Endothelial cell of umbilical vein (primary cell): ENCODE measurements at regions not wholly inside any gene's neighbourhood (a gene's known extent, or its start where the extent isn't known, plus 50 kb on each side); places are given as distances from the start of the nearest gene placed in this dataset.

Experiments
- BruUV-seq: library from RNA; stranded (reverse); fragments of 400-500 nt; replicated peaks from 2 replicates; lab custom pipeline; 2021; lab: Mats Ljungman, UMichigan
- CTCF ChIA-PET: fragments of 300-600, 350-600 bp; sonication (Branson Sonifier 250); formaldehyde crosslinking; loops from one replicate; lab custom pipeline; 2021; ENCODE audit warnings: antibody characterized with exemption, inconsistent platforms; lab: Charles Lee
- POLR2A ChIA-PET: fragments of 300-600, 350-600 bp; sonication (Branson Sonifier 250); formaldehyde crosslinking; loops from one replicate; lab custom pipeline; 2021; ENCODE audit warnings: antibody characterized with exemption, inconsistent platforms; lab: Charles Lee
- DNase-seq: peaks from one replicate; pipeline ENCODE4 v3.0.0-alpha.2; 2011; ENCODE audit warnings: low read depth, low spot score
- FAIRE-seq: peaks from 2 replicates; lab custom pipeline; 2011; peaks lifted over from hg19 to GRCh38; lab: Jason Lieb, UNC
- H2AFZ ChIP-seq: 2 replicates; pipeline ENCODE4 v1.6.0; 2012; ENCODE audit warnings: low read depth, low read length, control low read depth, inconsistent platforms
- H3K27ac ChIP-seq: 2 replicates; pipeline ENCODE4 v1.5.1; 2011; ENCODE audit warnings: low read depth, mild to moderate bottlenecking, control low read depth, low read length, moderate library complexity; ENCODE audit not compliant: insufficient read depth
- H3K27me3 ChIP-seq, 2 experiments: 2 replicates each; pipeline versions ENCODE4 v1.6.0 to v1.6.1; 2011; ENCODE audit warnings: low read length in 2 of 2, mixed read lengths in 1 of 2; ENCODE audit not compliant: control insufficient read depth in 2 of 2, insufficient read depth in 2 of 2
- H3K36me3 ChIP-seq, 2 experiments: 2 replicates in 1 of 2; 3 replicates in 1 of 2; pipeline ENCODE4 v1.5.1; 2011; ENCODE audit warnings: low read length in 2 of 2, mild to moderate bottlenecking in 1 of 2, moderate library complexity in 1 of 2; ENCODE audit not compliant: control insufficient read depth in 2 of 2, insufficient read depth in 2 of 2; ENCODE audit errors: extremely low read depth in 1 of 2
- H3K4me1 ChIP-seq: 3 replicates; pipeline ENCODE4 v1.5.1; 2011; ENCODE audit warnings: mild to moderate bottlenecking, low read length; ENCODE audit not compliant: control insufficient read depth, insufficient read depth; ENCODE audit errors: extremely low read depth
- H3K4me2 ChIP-seq: 2 replicates; pipeline ENCODE4 v1.6.1; 2011; ENCODE audit warnings: low read length, control low read depth, mixed read lengths; ENCODE audit not compliant: insufficient read depth
- H3K4me3 ChIP-seq, 3 experiments: fragments of 200-600 bp in 1 of 3; sonication (generic), shearing (Covaris generic) in 1 of 3; replicated peaks in 1 of 3; 2 replicates each; pipeline ENCODE4 v1.5.1; 2011 to 2016; ENCODE audit warnings: control low read depth in 3 of 3, low read length in 3 of 3, mild to moderate bottlenecking in 2 of 3, inconsistent platforms in 1 of 3, low read depth in 1 of 3, moderate library complexity in 1 of 3; ENCODE audit not compliant: insufficient read depth in 1 of 3
- H3K79me2 ChIP-seq: 2 replicates; pipeline ENCODE4 v1.6.0; 2012; ENCODE audit warnings: low read length, inconsistent platforms; ENCODE audit not compliant: control insufficient read depth, insufficient read depth
- H3K9ac ChIP-seq: replicated peaks from 2 replicates; pipeline ENCODE3; 2011; ENCODE audit warnings: low read length, control low read depth; ENCODE audit not compliant: insufficient read depth; ENCODE audit errors: extremely low read depth
- H3K9me1 ChIP-seq: replicated peaks from 3 replicates; pipeline ENCODE4 v1.6.0; 2011; ENCODE audit warnings: mild to moderate bottlenecking, low read length; ENCODE audit not compliant: control insufficient read depth, insufficient read depth; ENCODE audit errors: extremely low read depth
- H3K9me3 ChIP-seq: replicated peaks from 2 replicates; pipeline ENCODE4 v1.5.1; 2012; ENCODE audit warnings: low read length, inconsistent platforms; ENCODE audit not compliant: control insufficient read depth, insufficient read depth
- H4K20me1 ChIP-seq: replicated peaks from 2 replicates; pipeline ENCODE3; 2011; ENCODE audit warnings: mild to moderate bottlenecking, low read length; ENCODE audit not compliant: control insufficient read depth, insufficient read depth; ENCODE audit errors: extremely low read depth
- CTCF ChIP-seq, 2 donors: IDR thresholded peaks; 1 replicate in 1 of 2; 2 replicates in 1 of 2; pipeline ENCODE4 v1.5.1; 2011; ENCODE audit warnings: low read length in 2 of 2, mild to moderate bottlenecking in 2 of 2, moderate library complexity in 2 of 2, control low read depth in 1 of 2, inconsistent platforms in 1 of 2, low read depth in 1 of 2; ENCODE audit not compliant: insufficient read depth in 1 of 2; ENCODE audit errors: extremely low read depth in 1 of 2
- EZH2 ChIP-seq: IDR thresholded peaks from 2 replicates; pipeline ENCODE4 v1.6.1; 2012; ENCODE audit warnings: borderline replicate concordance, low read depth, mild to moderate bottlenecking, moderate library complexity, low read length, inconsistent platforms; ENCODE audit not compliant: severe bottlenecking
- FOS ChIP-seq: IDR thresholded peaks from 2 replicates; pipeline ENCODE4 v1.6.1; 2011; ENCODE audit warnings: mild to moderate bottlenecking, low read length, moderate library complexity, borderline replicate concordance; ENCODE audit not compliant: insufficient read depth
- GATA2 ChIP-seq: IDR thresholded peaks from 2 replicates; pipeline ENCODE4 v1.7.0; 2011; ENCODE audit warnings: low read depth, mild to moderate bottlenecking, moderate library complexity, mixed read lengths, low read length; ENCODE audit not compliant: insufficient read length, insufficient read depth
- JUN ChIP-seq: IDR thresholded peaks from 2 replicates; pipeline ENCODE4 v1.6.1; 2011; ENCODE audit warnings: borderline replicate concordance, low read depth; ENCODE audit not compliant: insufficient read length, insufficient read depth
- MAX ChIP-seq: IDR thresholded peaks from 2 replicates; pipeline ENCODE4 v1.6.1; 2011; ENCODE audit not compliant: insufficient read depth, insufficient read length
- MYC ChIP-seq: IDR thresholded peaks from one replicate; pipeline ENCODE4 v1.6.1; 2011; ENCODE audit warnings: mild to moderate bottlenecking, low read depth, low read length
- POLR2A ChIP-seq: IDR thresholded peaks from 2 replicates; pipeline ENCODE4 v1.6.1; 2012; ENCODE audit warnings: low read depth, mild to moderate bottlenecking, control low read depth, low read length
- POLR2AphosphoS5 ChIP-seq: IDR thresholded peaks from 2 replicates; pipeline ENCODE4 v1.6.1; 2012; ENCODE audit warnings: low read depth, mild to moderate bottlenecking, control low read depth, low read length, moderate library complexity; ENCODE audit not compliant: insufficient read depth
- dilution Hi-C: fragments of 300-500 bp; cut with MboI; formaldehyde crosslinking; loops from one replicate; pipeline ENCODE4 v1.15.0; 2019; ENCODE audit warnings: low sequenced_read_pairs; ENCODE audit not compliant: extremely low pct_ligation_motif_present
- intact Hi-C: fragments of 100-400 bp; cut with micrococcal nuclease; formaldehyde crosslinking; loops from one replicate; pipeline ENCODE4 v1.10.0; 2022

- no TSS peak for BruUV-seq
- no peak overlapping the region for H3K4me3 ChIP-seq
- no peak for TF ChIP-seq CTCF (IDR thresholded peaks at IDR 0.05; ENCODE audit: extremely low read depth in 1 of 2, insufficient read depth in 1 of 2, low read depth in 1 of 2, low read length in 2 of 2)
- TF ChIP-seq POLR2AphosphoS5: no peak
- no peaks in the 10 kb centered on the region for H3K9me1 ChIP-seq
- H3K9me3 ChIP-seq: no peaks in the 10 kb centered on the region
- intact Hi-C loops (no loop called here), dilution Hi-C loops (no loop called here)
- no peaks in the 10 kb centered on the region for H4K20me1 ChIP-seq
- POLR2A ChIA-PET: no interaction called here
- H3K9ac ChIP-seq: no peak overlapping the region
- no peak overlapping the region for H3K27ac ChIP-seq
- H3K27me3 ChIP-seq: peaks cover 3 to 13% of the 10 kb centered on the region in 2 experiments
- H3K4me2 ChIP-seq: no peak overlapping the region
- no peaks in the 10 kb centered on the region for H3K4me1 ChIP-seq
- H3K79me2 ChIP-seq: no peaks in the 10 kb centered on the region
- CTCF ChIA-PET: no interaction called here
- FAIRE-seq (no peak), DNase-seq (no peak)
- no peak overlapping the region for H2AFZ ChIP-seq
- H3K36me3 ChIP-seq: no peaks in the 10 kb centered on the region
Measured at GRCh38 chr12:105841840-105842239, 296.9 kb downstream of the NUAK1 start.

- Histone ChIP-seq H3K4me2 (no peak overlapping the region), H3K27ac (no peak overlapping the region), H3K79me2 (no peaks in the 10 kb centered on the region), H3K4me1 (no peaks in the 10 kb centered on the region), H3K27me3 (peaks cover 3 to 11% of the 10 kb centered on the region in 2 experiments), H3K36me3 (no peaks in the 10 kb centered on the region), H3K4me3 (no peak overlapping the region), H3K9me1 (no peaks in the 10 kb centered on the region), H3K9ac (no peak overlapping the region), H4K20me1 (no peaks in the 10 kb centered on the region), H3K9me3 (no peaks in the 10 kb centered on the region), H2AFZ (no peak overlapping the region)
- dilution Hi-C loops: no loop called here
- POLR2A ChIA-PET: no interaction called here
- no peak for FAIRE-seq
- CTCF ChIA-PET: no interaction called here
- no peak for DNase-seq
- TF ChIP-seq EZH2 (no peak), GATA2 (no peak), POLR2A (no peak), POLR2AphosphoS5 (no peak), MYC (no peak), CTCF (IDR thresholded peaks at IDR 0.05; ENCODE audit: extremely low read depth in 1 of 2, insufficient read depth in 1 of 2, low read depth in 1 of 2, low read length in 2 of 2) (no peak), MAX (no peak), JUN (no peak), FOS (no peak)
- intact Hi-C loops: no loop called here
- BruUV-seq: no TSS peak
Measured at GRCh38 chr12:105843561-105843960, 295.2 kb downstream of the NUAK1 start.
